Suprapubic skin (tissue), 3 donors: ENCODE measurements at regions not wholly inside any gene's neighbourhood (a gene's known extent, or its start where the extent isn't known, plus 50 kb on each side); places are given as distances from the start of the nearest gene placed in this dataset.

ENCODE experiments used
- CTCF ChIP-seq, 2 donors: fragments of 200-600 bp in 1 of 2; fragments of 450-650 bp in 1 of 2; sonication (generic) in 1 of 2; IDR thresholded peaks; one replicate each; pipeline ENCODE4 v1.5.1; 2016 to 2019; ENCODE audit warnings: antibody characterized with exemption in 2 of 2, mild to moderate bottlenecking in 1 of 2, moderate library complexity in 1 of 2
- POLR2AphosphoS5 ChIP-seq, 3 donors: sonication (generic); formaldehyde crosslinking; IDR thresholded peaks; one replicate each; pipeline ENCODE4 v1.6.1; 2017; ENCODE audit warnings: antibody characterized with exemption in 3 of 3

GRCh38 chr2:118599141-118599540 is 248.3 kb downstream of the EN1 start:
- TF ChIP-seq CTCF (IDR thresholded peaks at IDR 0.05) (no peak), POLR2AphosphoS5 (IDR thresholded peaks at IDR 0.05) (no peak)
